ENCODE measurements at regions not wholly inside any gene's neighbourhood (a gene's known extent, or its start where the extent isn't known, plus 50 kb on each side); places are given as distances from the start of the nearest gene placed in this dataset.

GRCh38 chr15:47337106-47337505 lies 380.2 kb upstream of the SEMA6D start:
- DNase-seq, result no peak
- ChIA-PET CTCF (no interaction called here), POLR2A (no interaction called here)
- Histone ChIP-seq H3K4me3 (ENCODE audit: control extremely low read depth in 1 of 5, extremely low read depth in 1 of 5, insufficient read depth in 1 of 5, low read depth in 2 of 5, low read length in 4 of 5) (no peak overlapping the region), H3K36me3 (replicated peaks in 1 of 2; ENCODE audit: control extremely low read depth in 1 of 2, control insufficient read depth in 1 of 2, extremely low read depth in 1 of 2, insufficient read depth in 2 of 2, low read length in 1 of 2) (no peaks in the 10 kb centered on the region), H2AFZ (ENCODE audit: insufficient read depth, low read depth, low read length, poor library complexity, severe bottlenecking) (no peak overlapping the region), H3K79me2 (ENCODE audit: control insufficient read depth, insufficient read depth, low read length) (no peaks in the 10 kb centered on the region), H3K4me2 (replicated peaks; ENCODE audit: low read depth, low read length, poor library complexity, severe bottlenecking) (no peak overlapping the region), H4K20me1 (ENCODE audit: control insufficient read depth, insufficient read depth, low read length, poor library complexity, severe bottlenecking) (no peaks in the 10 kb centered on the region), H3K27ac (ENCODE audit: low read length in 2 of 2) (no peak overlapping the region), H3K9me3 (ENCODE audit: control extremely low read depth in 1 of 3, control insufficient read depth in 2 of 3, insufficient read depth in 1 of 3, low read length in 2 of 3) (no peaks in the 10 kb centered on the region), H3K4me1 (ENCODE audit: control insufficient read depth in 2 of 2, insufficient read depth in 2 of 2, low read length in 2 of 2) (no peaks in the 10 kb centered on the region), H3K9ac (ENCODE audit: low read length) (no peak overlapping the region), H3K27me3 (replicated peaks in 1 of 4; ENCODE audit: control extremely low read depth in 1 of 4, control insufficient read depth in 3 of 4, insufficient read depth in 4 of 4, low read length in 3 of 4) (no peaks in the 10 kb centered on the region)
- intact Hi-C loops (cut with micrococcal nuclease), result no loop called here
- no peak for ATAC-seq (ENCODE audit: low read depth)
- WGBS (ENCODE audit: insufficient coverage), result 85% methylated on average over 2 of the region's 2 CpGs
- H3K4me1 Mint-ChIP-seq, result no peaks in the 10 kb centered on the region
- H3K27me3 Mint-ChIP-seq, result no peaks in the 10 kb centered on the region
- TF ChIP-seq EZH2 (IDR thresholded peaks at IDR 0.05; ENCODE audit: borderline replicate concordance, insufficient read depth, low read depth, low read length, poor library complexity, severe bottlenecking) (no peak), CTCF (IDR thresholded peaks at IDR 0.05) (no peak)
- no peak overlapping the region for H3K27ac Mint-ChIP-seq
- no peak overlapping the region for H3K4me3 Mint-ChIP-seq
- H3K9me3 Mint-ChIP-seq (ENCODE audit: insufficient read depth), result peaks cover 2% of the 10 kb centered on the region

GRCh38 chr15:47337836-47338235 lies 379.5 kb upstream of the SEMA6D start:
- POLR2A ChIA-PET, result no interaction called here

More at GRCh38 chr15:47337836-47338235, 379.5 kb upstream of the SEMA6D start:
- H3K4me3 Mint-ChIP-seq, result no peak overlapping the region
- no peaks in the 10 kb centered on the region for H3K27me3 Mint-ChIP-seq
- Histone ChIP-seq H3K36me3 (replicated peaks in 1 of 2; ENCODE audit: control extremely low read depth in 1 of 2, control insufficient read depth in 1 of 2, extremely low read depth in 1 of 2, insufficient read depth in 2 of 2, low read length in 1 of 2) (no peaks in the 10 kb centered on the region), H3K4me2 (replicated peaks; ENCODE audit: low read depth, low read length, poor library complexity, severe bottlenecking) (no peak overlapping the region), H4K20me1 (ENCODE audit: control insufficient read depth, insufficient read depth, low read length, poor library complexity, severe bottlenecking) (no peaks in the 10 kb centered on the region), H3K9ac (ENCODE audit: low read length) (no peak overlapping the region), H3K9me3 (ENCODE audit: control extremely low read depth in 1 of 3, control insufficient read depth in 2 of 3, insufficient read depth in 1 of 3, low read length in 2 of 3) (no peaks in the 10 kb centered on the region), H3K4me3 (ENCODE audit: control extremely low read depth in 1 of 5, extremely low read depth in 1 of 5, insufficient read depth in 1 of 5, low read depth in 2 of 5, low read length in 4 of 5) (no peak overlapping the region), H3K4me1 (ENCODE audit: control insufficient read depth in 2 of 2, insufficient read depth in 2 of 2, low read length in 2 of 2) (no peaks in the 10 kb centered on the region), H3K27ac (ENCODE audit: low read length in 2 of 2) (no peak overlapping the region), H3K79me2 (ENCODE audit: control insufficient read depth, insufficient read depth, low read length) (no peaks in the 10 kb centered on the region), H3K27me3 (replicated peaks in 1 of 4; ENCODE audit: control extremely low read depth in 1 of 4, control insufficient read depth in 3 of 4, insufficient read depth in 4 of 4, low read length in 3 of 4) (no peaks in the 10 kb centered on the region), H2AFZ (ENCODE audit: insufficient read depth, low read depth, low read length, poor library complexity, severe bottlenecking) (no peak overlapping the region)
- TF ChIP-seq CTCF (IDR thresholded peaks at IDR 0.05) (no peak), EZH2 (IDR thresholded peaks at IDR 0.05; ENCODE audit: borderline replicate concordance, insufficient read depth, low read depth, low read length, poor library complexity, severe bottlenecking) (no peak)
- no peaks in the 10 kb centered on the region for H3K4me1 Mint-ChIP-seq
- intact Hi-C loops (cut with micrococcal nuclease), result no loop called here
- CTCF ChIA-PET, result no interaction called here
- DNase-seq, result no peak
- WGBS (ENCODE audit: insufficient coverage), result no CpG with 5 or more reads among the region's 4 CpGs
- no peak for ATAC-seq (ENCODE audit: low read depth)
- no peak overlapping the region for H3K27ac Mint-ChIP-seq
- peaks cover 2% of the 10 kb centered on the region for H3K9me3 Mint-ChIP-seq (ENCODE audit: insufficient read depth)

Data from B cell (primary cell).